Progenitor cell of endocrine pancreas (in vitro differentiated cells): ENCODE measurements at regions not wholly inside any gene's neighbourhood (a gene's known extent, or its start where the extent isn't known, plus 50 kb on each side); places are given as distances from the start of the nearest gene placed in this dataset.
"Not testable (repeated sequence)": the region's sequence is repeated elsewhere in the genome, so short reads cannot be mapped to it uniquely, and the experiment has no call there.

ENCODE experiments used
- DNase-seq: peaks from one replicate; pipeline ENCODE4 v3.0.0; 2021; ENCODE audit warnings: low spot score; ENCODE audit not compliant: unreplicated experiment
- H3K27ac Mint-ChIP-seq: 2 replicates; pipeline ENCODE4 v1.8.0; 2021; ENCODE audit warnings: mild to moderate bottlenecking, moderate library complexity, mixed read lengths
- H3K27me3 Mint-ChIP-seq: 2 replicates; pipeline ENCODE4 v1.8.0; 2021; ENCODE audit warnings: mixed read lengths
- H3K36me3 Mint-ChIP-seq: 2 replicates; pipeline ENCODE4 v1.8.0; 2022; ENCODE audit warnings: mixed read lengths; ENCODE audit not compliant: insufficient read depth
- H3K4me1 Mint-ChIP-seq: 2 replicates; pipeline ENCODE4 v1.8.0; 2021; ENCODE audit warnings: low read depth, mixed read lengths
- H3K4me3 Mint-ChIP-seq: 2 replicates; pipeline ENCODE4 v1.8.0; 2021; ENCODE audit warnings: low read depth, mild to moderate bottlenecking, moderate library complexity, mixed read lengths
- H3K9me3 Mint-ChIP-seq: 2 replicates; pipeline ENCODE4 v1.8.0; 2021; ENCODE audit warnings: low read depth, mixed read lengths
- CTCF ChIP-seq: fragments of 200-600 bp; sonication (generic); IDR thresholded peaks from one replicate; pipeline ENCODE4 v1.5.0; 2021; ENCODE audit warnings: antibody characterized with exemption, mild to moderate bottlenecking; ENCODE audit not compliant: unreplicated experiment

- Mint-ChIP-seq H3K4me3 (no peak overlapping the region), H3K27ac (no peak overlapping the region), H3K36me3 (no peaks in the 10 kb centered on the region), H3K9me3 (peaks cover 8% of the 10 kb centered on the region), H3K4me1 (no peaks in the 10 kb centered on the region), H3K27me3 (no peaks in the 10 kb centered on the region)
- no peak for TF ChIP-seq CTCF
- DNase-seq, result no peak
Observed at GRCh38 chr3:106070187-106070586, 201.4 kb upstream of the CBLB start.

- no peak for TF ChIP-seq CTCF
- Mint-ChIP-seq H3K4me1 (no peaks in the 10 kb centered on the region), H3K9me3 (peaks cover 8% of the 10 kb centered on the region)
Observed at GRCh38 chr3:106071306-106071705, 202.5 kb upstream of the CBLB start.

DNA sequence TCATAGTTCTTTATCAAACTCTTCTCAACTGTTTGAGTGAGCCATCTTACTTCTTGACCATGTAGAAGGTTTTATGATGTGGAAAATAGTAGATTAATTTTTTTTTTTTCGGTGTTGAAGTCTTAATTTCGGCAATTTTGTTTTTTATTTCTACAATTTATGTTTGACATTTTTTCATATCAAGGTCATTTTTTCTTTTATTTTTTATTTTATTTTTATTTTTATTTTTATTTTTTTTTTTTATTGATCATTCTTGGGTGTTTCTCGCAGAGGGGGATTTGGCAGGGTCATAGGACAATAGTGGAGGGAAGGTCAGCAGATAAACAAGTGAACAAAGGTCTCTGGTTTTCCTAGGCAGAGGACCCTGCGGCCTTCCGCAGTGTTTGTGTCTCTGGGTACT is 203.8 kb upstream of the CBLB start:
- not testable (repeated sequence) for H3K4me3 Mint-ChIP-seq, H3K27me3 Mint-ChIP-seq

More at GRCh38 chr3:106071306-106071705, 202.5 kb upstream of the CBLB start:
- no peak overlapping the region for H3K27ac Mint-ChIP-seq
- no peak for DNase-seq
- H3K27me3 Mint-ChIP-seq, result no peaks in the 10 kb centered on the region
- no peaks in the 10 kb centered on the region for H3K36me3 Mint-ChIP-seq
- H3K4me3 Mint-ChIP-seq, result no peak overlapping the region

GRCh38 chr3:106073806-106074205 is 205.0 kb upstream of the CBLB start:
- H3K9me3 Mint-ChIP-seq, H3K27ac Mint-ChIP-seq, DNase-seq, H3K4me1 Mint-ChIP-seq, H3K27me3 Mint-ChIP-seq, H3K36me3 Mint-ChIP-seq, H3K4me3 Mint-ChIP-seq: not testable (repeated sequence)

More for the DNA sequence above, 203.8 kb upstream of the CBLB start:
- not testable (repeated sequence) for DNase-seq, H3K27ac Mint-ChIP-seq, H3K4me1 Mint-ChIP-seq, H3K9me3 Mint-ChIP-seq, H3K36me3 Mint-ChIP-seq

DNA sequence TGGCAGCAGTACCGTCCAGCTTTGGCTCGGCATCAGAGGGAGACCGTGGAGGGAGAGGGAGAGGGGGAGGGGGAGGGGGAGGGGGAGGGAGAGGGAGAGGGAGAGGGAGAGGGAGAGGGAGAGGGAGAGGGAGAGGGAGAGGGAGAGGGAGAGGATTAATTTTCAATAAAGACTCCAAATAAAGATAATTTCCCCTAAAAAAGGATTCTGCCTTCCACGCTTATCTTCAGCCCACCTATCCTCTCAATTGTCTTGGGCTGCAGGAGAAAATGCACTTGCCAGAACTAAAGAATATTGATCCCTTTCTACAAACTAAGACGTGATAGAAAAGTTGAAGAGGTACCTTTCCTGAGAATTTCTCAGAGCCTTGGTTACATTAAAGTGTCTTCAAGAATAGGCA is 206.9 kb upstream of the CBLB start:
- not testable (repeated sequence) for H3K36me3 Mint-ChIP-seq, H3K27me3 Mint-ChIP-seq, H3K4me3 Mint-ChIP-seq, DNase-seq, H3K27ac Mint-ChIP-seq, H3K4me1 Mint-ChIP-seq, H3K9me3 Mint-ChIP-seq

DNA sequence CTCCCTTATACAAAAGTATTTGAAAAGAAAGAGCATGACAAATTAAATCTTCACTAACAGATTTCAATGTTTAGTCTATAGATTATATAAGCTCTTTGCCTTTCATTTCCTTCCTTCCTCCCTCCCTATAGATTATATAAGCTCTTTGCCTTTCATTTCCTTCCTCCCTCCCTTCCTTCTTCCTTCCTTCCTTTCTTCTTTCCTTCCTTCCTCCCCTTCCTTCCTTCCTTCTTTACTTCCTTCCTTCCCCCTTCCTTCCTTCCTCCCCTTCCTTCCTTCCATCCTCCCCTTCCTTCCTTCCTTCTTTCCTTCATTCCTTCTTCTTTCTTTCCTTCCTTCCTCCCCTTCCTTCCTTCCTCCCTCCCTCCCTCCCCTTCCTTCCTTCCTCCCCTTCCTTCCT is 209.8 kb upstream of the CBLB start:
- DNase-seq, result no peak
- no peaks in the 10 kb centered on the region for H3K27me3 Mint-ChIP-seq
- H3K4me3 Mint-ChIP-seq, result no peak overlapping the region
- TF ChIP-seq CTCF, result no peak
- no peaks in the 10 kb centered on the region for H3K36me3 Mint-ChIP-seq
- H3K4me1 Mint-ChIP-seq, result no peaks in the 10 kb centered on the region
- H3K27ac Mint-ChIP-seq, result no peak overlapping the region
- H3K9me3 Mint-ChIP-seq, result no peaks in the 10 kb centered on the region

GRCh38 chr3:106082616-106083015 is 213.8 kb upstream of the CBLB start:
- DNase-seq, result no peak
- Mint-ChIP-seq H3K9me3 (no peaks in the 10 kb centered on the region), H3K27ac (no peak overlapping the region), H3K27me3 (no peaks in the 10 kb centered on the region), H3K4me3 (no peak overlapping the region), H3K4me1 (no peaks in the 10 kb centered on the region), H3K36me3 (no peaks in the 10 kb centered on the region)
- no peak for TF ChIP-seq CTCF
